ENCODE measurements at regions not wholly inside any gene's neighbourhood (a gene's known extent, or its start where the extent isn't known, plus 50 kb on each side); places are given as distances from the start of the nearest gene placed in this dataset.

- TF ChIP-seq EZH2phosphoT487 (IDR thresholded peaks at IDR 0.05; ENCODE audit: insufficient read depth, low read depth) (no peak), EZH2 (IDR thresholded peaks at IDR 0.05; ENCODE audit: insufficient read depth, poor library complexity, severe bottlenecking) (no peak)
Measured at GRCh38 chr7:126213876-126214275, 1038.9 kb downstream of the GRM8 start.
